HL-60 (cell line): ENCODE measurements at regions not wholly inside any gene's neighbourhood (a gene's known extent, or its start where the extent isn't known, plus 50 kb on each side); places are given as distances from the start of the nearest gene placed in this dataset.

ENCODE experiments used
- DNase-seq, 2 experiments: peaks; one replicate each; pipeline ENCODE4 v3.0.0-alpha.2; 2010 to 2020; ENCODE audit warnings: low read depth in 1 of 2, low spot score in 1 of 2
- H3K27ac ChIP-seq: fragments of 250-450 bp; sonication (Bioruptor Pico); replicated peaks from 2 replicates; pipeline ENCODE4 v1.5.1; 2020; ENCODE audit warnings: mild to moderate bottlenecking, moderate library complexity
- H3K27me3 ChIP-seq: fragments of 250-450 bp; sonication (Bioruptor Pico); 2 replicates; pipeline ENCODE4 v1.5.1; 2021; ENCODE audit warnings: mild to moderate bottlenecking, moderate library complexity; ENCODE audit not compliant: insufficient read depth, poor library complexity, severe bottlenecking
- H3K4me3 ChIP-seq: replicated peaks from 2 replicates; pipeline ENCODE4 v1.5.1; 2011; ENCODE audit warnings: mild to moderate bottlenecking, control low read depth, low read length; ENCODE audit not compliant: insufficient read depth
- CTCF ChIP-seq: IDR thresholded peaks from one replicate; pipeline ENCODE4 v1.5.1; 2011; ENCODE audit warnings: low read length, control low read depth, inconsistent platforms; ENCODE audit not compliant: insufficient read depth
- GABPA ChIP-seq: IDR thresholded peaks from 2 replicates; pipeline ENCODE4 v1.6.1; 2012; ENCODE audit warnings: low read depth
- POLR2AphosphoS5 ChIP-seq: IDR thresholded peaks from 2 replicates; pipeline ENCODE4 v1.6.1; 2012; ENCODE audit warnings: low read depth
- REST ChIP-seq: IDR thresholded peaks from 2 replicates; pipeline ENCODE4 v1.6.1; 2012; ENCODE audit warnings: low read depth; ENCODE audit not compliant: insufficient replicate concordance
- SPI1 ChIP-seq: IDR thresholded peaks from 2 replicates; pipeline ENCODE4 v1.6.1; 2012; ENCODE audit warnings: low read depth, mild to moderate bottlenecking, borderline replicate concordance

- DNase-seq: no peak
- TF ChIP-seq SPI1 (no peak), REST (no peak), CTCF (no peak), GABPA (no peak), POLR2AphosphoS5 (no peak)
- no peak overlapping the region for H3K27ac ChIP-seq
- no peaks in the 10 kb centered on the region for H3K27me3 ChIP-seq
- no peak overlapping the region for H3K4me3 ChIP-seq
Measured at GRCh38 chr5:166505067-166505466, 1786.4 kb upstream of the WWC1 start.

GRCh38 chr5:166505544-166505943 lies 1785.9 kb upstream of the WWC1 start:
- H3K4me3 ChIP-seq: no peak overlapping the region

More at GRCh38 chr5:166505544-166505943, 1785.9 kb upstream of the WWC1 start:
- H3K27ac ChIP-seq: no peak overlapping the region
- H3K27me3 ChIP-seq: no peaks in the 10 kb centered on the region
- TF ChIP-seq POLR2AphosphoS5 (no peak), SPI1 (no peak), CTCF (no peak), GABPA (no peak), REST (no peak)
- no peak for DNase-seq
